Neuronal stem cell (in vitro differentiated cells): ENCODE measurements at regions not wholly inside any gene's neighbourhood (a gene's known extent, or its start where the extent isn't known, plus 50 kb on each side); places are given as distances from the start of the nearest gene placed in this dataset.

Experiments
- DNase-seq: peaks from one replicate; pipeline ENCODE4 v3.0.0-alpha.2; 2013; ENCODE audit warnings: low spot score
- H2AFZ ChIP-seq: one replicate; pipeline ENCODE4 v1.6.1; 2013; ENCODE audit warnings: mild to moderate bottlenecking, low read length, inconsistent platforms
- H2AK5ac ChIP-seq: 2 replicates; pipeline ENCODE4 v1.6.1; 2013; ENCODE audit warnings: low read depth, mild to moderate bottlenecking, inconsistent platforms, low read length, moderate library complexity, mixed read lengths
- H2BK120ac ChIP-seq: 2 replicates; pipeline ENCODE4 v1.6.1; 2013; ENCODE audit warnings: low read depth, mild to moderate bottlenecking, inconsistent platforms, low read length, moderate library complexity, mixed read lengths
- H2BK12ac ChIP-seq: one replicate; pipeline ENCODE4 v1.6.1; 2013; ENCODE audit warnings: low read length, inconsistent platforms
- H2BK15ac ChIP-seq: 2 replicates; pipeline ENCODE4 v1.6.1; 2013; ENCODE audit warnings: mild to moderate bottlenecking, low read length, inconsistent platforms, mixed read lengths
- H2BK5ac ChIP-seq: one replicate; pipeline ENCODE4 v1.6.1; 2013; ENCODE audit warnings: inconsistent platforms, mild to moderate bottlenecking, low read length, moderate library complexity
- H3K14ac ChIP-seq: one replicate; pipeline ENCODE4 v1.6.1; 2013; ENCODE audit warnings: low read length, inconsistent platforms
- H3K18ac ChIP-seq: 2 replicates; pipeline ENCODE4 v1.6.1; 2013; ENCODE audit warnings: low read length, inconsistent platforms
- H3K23ac ChIP-seq: 2 replicates; pipeline ENCODE4 v1.6.1; 2013; ENCODE audit warnings: low read depth, mild to moderate bottlenecking, mixed read lengths, low read length, inconsistent platforms; ENCODE audit not compliant: poor library complexity
- H3K27ac ChIP-seq: replicated peaks from 3 replicates; pipeline ENCODE4 v1.5.1; 2013; ENCODE audit warnings: low read length, inconsistent platforms
- H3K27me3 ChIP-seq, 3 experiments: 2 replicates each; pipeline ENCODE4 v1.6.1; 2013; ENCODE audit warnings: low read length in 3 of 3, mild to moderate bottlenecking in 2 of 3, inconsistent platforms in 1 of 3, low read depth in 1 of 3, mixed read lengths in 1 of 3, moderate library complexity in 1 of 3; ENCODE audit not compliant: control insufficient read depth in 3 of 3, insufficient read depth in 3 of 3
- H3K36me3 ChIP-seq, 2 donors: replicated peaks in 1 of 2; 2 replicates each; pipeline ENCODE4 v1.6.1; 2013; ENCODE audit warnings: low read length in 2 of 2; ENCODE audit not compliant: control insufficient read depth in 2 of 2, insufficient read depth in 2 of 2
- H3K4ac ChIP-seq: 2 replicates; pipeline ENCODE4 v1.6.1; 2013; ENCODE audit warnings: inconsistent platforms, mild to moderate bottlenecking, low read length, moderate library complexity
- H3K4me1 ChIP-seq, 2 donors: 1 replicate in 1 of 2; 2 replicates in 1 of 2; pipeline ENCODE4 v1.6.1; 2013; ENCODE audit warnings: low read length in 2 of 2, low read depth in 1 of 2; ENCODE audit not compliant: control insufficient read depth in 2 of 2, insufficient read depth in 1 of 2
- H3K4me2 ChIP-seq: one replicate; pipeline ENCODE4 v1.6.1; 2013; ENCODE audit warnings: mild to moderate bottlenecking, low read length, inconsistent platforms; ENCODE audit not compliant: insufficient read depth, poor library complexity, severe bottlenecking
- H3K4me3 ChIP-seq, 2 donors: 2 replicates each; pipeline ENCODE4 v1.5.1; 2013; ENCODE audit warnings: low read length in 2 of 2, mild to moderate bottlenecking in 2 of 2, inconsistent platforms in 1 of 2, moderate library complexity in 1 of 2
- H3K79me1 ChIP-seq: one replicate; pipeline ENCODE4 v1.6.1; 2013; ENCODE audit warnings: low read depth, mild to moderate bottlenecking, inconsistent platforms, low read length, moderate library complexity
- H3K9ac ChIP-seq: one replicate; pipeline ENCODE4 v1.6.1; 2013; ENCODE audit warnings: mild to moderate bottlenecking, low read depth, low read length, inconsistent platforms; ENCODE audit not compliant: poor library complexity
- H3K9me3 ChIP-seq, 2 donors: replicated peaks in 1 of 2; 2 replicates each; pipeline versions ENCODE3 to v1.6.1; 2013; ENCODE audit warnings: low read length in 2 of 2, mild to moderate bottlenecking in 2 of 2, inconsistent platforms in 1 of 2, low read depth in 1 of 2, mixed read lengths in 1 of 2, moderate library complexity in 1 of 2; ENCODE audit not compliant: control insufficient read depth in 2 of 2, insufficient read depth in 1 of 2
- H4K8ac ChIP-seq: one replicate; pipeline ENCODE4 v1.6.1; 2013; ENCODE audit warnings: low read depth, mild to moderate bottlenecking, inconsistent platforms, low read length, moderate library complexity
- H4K91ac ChIP-seq: one replicate; pipeline ENCODE4 v1.6.1; 2013; ENCODE audit warnings: low read length, low read depth, mild to moderate bottlenecking, inconsistent platforms; ENCODE audit not compliant: poor library complexity
- WGBS, 2 donors: extraction: QIAGEN DNeasy Blood & Tissue Kit; methylation state at CpG; one replicate each; pipeline ENCODE4 v1.1.7; 2013; ENCODE audit warnings: missing lambda C conversion rate in 2 of 2, mixed read lengths in 1 of 2; ENCODE audit not compliant: insufficient read length in 2 of 2, insufficient replicate concordance in 1 of 2; ENCODE audit errors: extremely low coverage in 2 of 2; 5-methylcytosine and 5-hydroxymethylcytosine counted together

- Histone ChIP-seq H4K91ac (no peak overlapping the region), H2AFZ (no peak overlapping the region), H3K36me3 (no peaks in the 10 kb centered on the region), H4K8ac (no peak overlapping the region), H3K23ac (no peak overlapping the region), H2BK15ac (no peak overlapping the region), H2AK5ac (no peak overlapping the region), H3K4me2 (no peak overlapping the region), H3K9ac (no peak overlapping the region), H3K18ac (no peak overlapping the region), H3K4me1 (no peaks in the 10 kb centered on the region), H3K4ac (no peak overlapping the region), H3K9me3 (no peaks in the 10 kb centered on the region), H3K27ac (no peak overlapping the region), H2BK120ac (no peak overlapping the region), H3K27me3 (peaks cover 0 to 11% (median 0%) of the 10 kb centered on the region in 3 experiments), H2BK12ac (no peak overlapping the region), H3K14ac (no peak overlapping the region), H2BK5ac (no peak overlapping the region), H3K4me3 (no peak overlapping the region), H3K79me1 (no peaks in the 10 kb centered on the region)
- no peak for DNase-seq
- WGBS, 2 donors = no CpG with 5 or more reads among the region's 3 CpGs
These were observed 94.0 kb downstream of the RPS29 start for GRCh38 chr14:49492151-49492550.

- no peak overlapping the region for H4K91ac ChIP-seq
These were observed 96.8 kb downstream of the RPS29 start for GRCh38 chr14:49489341-49489740.

GRCh38 chr14:49487238-49487637 is 98.9 kb downstream of the RPS29 start:
- H4K91ac ChIP-seq = no peak overlapping the region
- no peak overlapping the region for H3K18ac ChIP-seq
- H2BK12ac ChIP-seq = no peak overlapping the region
- DNase-seq = no peak
- H3K4me1 ChIP-seq = no peaks in the 10 kb centered on the region
- no peak overlapping the region for H2BK15ac ChIP-seq
- no peak overlapping the region for H3K4ac ChIP-seq
- no peak overlapping the region for H3K4me2 ChIP-seq
- H3K79me1 ChIP-seq = no peaks in the 10 kb centered on the region
- H3K27me3 ChIP-seq = no peaks in the 10 kb centered on the region
- H3K27ac ChIP-seq = no peak overlapping the region
- H3K23ac ChIP-seq = no peak overlapping the region
- H2BK5ac ChIP-seq = no peak overlapping the region
- no peak overlapping the region for H3K9ac ChIP-seq
- no peak overlapping the region for H2AFZ ChIP-seq
- H3K14ac ChIP-seq = no peak overlapping the region
- no peak overlapping the region for H4K8ac ChIP-seq
- H3K36me3 ChIP-seq = no peaks in the 10 kb centered on the region
- no peak overlapping the region for H2BK120ac ChIP-seq
- no peak overlapping the region for H2AK5ac ChIP-seq
- H3K4me3 ChIP-seq = no peak overlapping the region
- no peaks in the 10 kb centered on the region for H3K9me3 ChIP-seq

More at GRCh38 chr14:49489341-49489740, 96.8 kb downstream of the RPS29 start:
- H3K9me3 ChIP-seq = no peaks in the 10 kb centered on the region
- no peaks in the 10 kb centered on the region for H3K4me1 ChIP-seq
- no peak overlapping the region for H3K14ac ChIP-seq
- H2AK5ac ChIP-seq = no peak overlapping the region
- H3K36me3 ChIP-seq = no peaks in the 10 kb centered on the region
- no peak overlapping the region for H4K8ac ChIP-seq
- peaks cover 0 to 3% (median 0%) of the 10 kb centered on the region in 3 experiments for H3K27me3 ChIP-seq
- no peak for DNase-seq
- H3K4me2 ChIP-seq = no peak overlapping the region
- H2BK5ac ChIP-seq = no peak overlapping the region
- no peak overlapping the region for H3K23ac ChIP-seq
- no peak overlapping the region for H2BK120ac ChIP-seq
- no peak overlapping the region for H3K27ac ChIP-seq
- H2BK12ac ChIP-seq = no peak overlapping the region
- H3K4me3 ChIP-seq = no peak overlapping the region
- H3K18ac ChIP-seq = no peak overlapping the region
- H2BK15ac ChIP-seq = no peak overlapping the region
- H3K4ac ChIP-seq = no peak overlapping the region
- no peak overlapping the region for H3K9ac ChIP-seq
- no peaks in the 10 kb centered on the region for H3K79me1 ChIP-seq
- no peak overlapping the region for H2AFZ ChIP-seq

- Histone ChIP-seq H4K91ac (no peak overlapping the region), H3K27ac (no peak overlapping the region), H3K4me2 (no peak overlapping the region), H2BK12ac (no peak overlapping the region), H3K14ac (no peak overlapping the region), H2BK5ac (no peak overlapping the region), H3K9ac (no peak overlapping the region), H2BK15ac (no peak overlapping the region), H3K18ac (no peak overlapping the region), H2AFZ (no peak overlapping the region), H3K79me1 (no peaks in the 10 kb centered on the region), H3K23ac (no peak overlapping the region), H3K9me3 (no peaks in the 10 kb centered on the region), H3K4me1 (no peaks in the 10 kb centered on the region), H2BK120ac (no peak overlapping the region), H3K27me3 (no peaks in the 10 kb centered on the region), H3K36me3 (no peaks in the 10 kb centered on the region), H4K8ac (no peak overlapping the region), H3K4ac (no peak overlapping the region), H2AK5ac (no peak overlapping the region), H3K4me3 (no peak overlapping the region)
- no peak for DNase-seq
- WGBS, 2 donors = no CpG with 5 or more reads among the region's 3 CpGs
These were observed 100.9 kb downstream of the RPS29 start for GRCh38 chr14:49485290-49485689.
